ENCODE measurements at regions not wholly inside any gene's neighbourhood (a gene's known extent, or its start where the extent isn't known, plus 50 kb on each side); places are given as distances from the start of the nearest gene placed in this dataset.

GRCh38 chr16:72256398-72257066 is 84.6 kb upstream of the PMFBP1 start:
- no peak for DNase-seq

DNA sequence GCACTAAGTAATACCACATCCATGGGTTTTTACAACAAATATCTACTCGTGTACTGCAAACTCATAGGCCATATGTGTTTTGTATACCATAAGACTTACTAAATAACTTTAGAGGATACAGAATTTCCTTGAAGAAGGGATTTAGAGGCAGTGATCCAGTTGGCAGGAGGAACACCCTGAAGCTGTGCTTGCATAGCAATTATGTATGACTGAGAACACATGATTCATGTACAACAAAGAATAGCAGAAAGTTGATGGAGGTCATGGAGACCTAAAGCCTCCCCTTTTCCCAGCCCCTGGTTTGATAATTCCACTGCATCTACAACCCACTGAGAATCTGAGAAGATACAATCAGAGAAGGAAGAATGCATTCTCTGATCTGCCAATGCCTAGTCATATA is 83.8 kb upstream of the PMFBP1 start:
- DNase-seq = no peak

DNA sequence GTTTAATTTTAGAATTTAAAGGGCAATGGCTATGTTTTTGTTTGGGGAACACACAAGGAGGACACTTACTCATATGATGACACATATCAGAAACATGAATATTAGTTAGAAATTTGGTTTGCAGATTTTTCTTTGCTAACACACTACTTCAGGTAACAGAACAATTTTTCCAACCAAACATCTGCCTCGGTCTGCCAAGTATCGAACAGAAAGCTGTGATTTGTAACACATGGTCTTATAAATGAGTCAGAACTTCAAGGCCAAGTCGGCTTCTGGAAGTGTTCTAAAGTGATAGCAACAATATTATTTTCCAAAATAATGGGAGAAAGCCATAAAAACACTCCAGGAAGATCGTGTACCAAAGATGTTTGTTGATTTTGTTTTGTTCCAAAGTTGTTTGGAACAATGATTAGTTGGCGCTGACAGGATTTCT is 75.9 kb upstream of the PMFBP1 start:
- no peak for DNase-seq

- no peak for DNase-seq
Measured at GRCh38 chr16:72246423-72246822, 74.5 kb upstream of the PMFBP1 start.

DNA sequence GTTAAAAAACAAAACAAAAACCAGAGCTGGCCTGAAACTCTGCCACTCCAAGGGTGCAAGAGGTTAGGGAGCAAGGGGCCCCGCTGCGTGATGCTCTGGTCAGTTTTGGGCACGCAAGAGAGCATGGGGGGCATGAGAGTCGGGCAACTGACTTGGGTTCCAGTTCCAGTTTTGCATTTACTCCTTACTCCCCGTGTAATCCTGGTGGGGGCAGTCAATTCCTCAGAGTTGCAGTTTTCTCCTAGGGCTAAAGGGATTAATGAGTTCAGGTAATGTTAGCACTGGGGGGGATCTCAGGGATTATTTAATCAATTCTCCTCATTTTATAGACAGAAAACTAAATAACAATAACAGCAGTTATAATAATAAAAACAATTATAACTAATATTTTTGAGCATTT is 72.9 kb upstream of the PMFBP1 start:
- no peak for DNase-seq

- no peak for DNase-seq
Measured at GRCh38 chr16:72243621-72244020, 71.7 kb upstream of the PMFBP1 start.

GRCh38 chr16:72242757-72243156 is 70.8 kb upstream of the PMFBP1 start:
- DNase-seq = no peak

GRCh38 chr16:72241930-72242329 is 70.0 kb upstream of the PMFBP1 start:
- no peak for DNase-seq

- no peak for DNase-seq
Measured at GRCh38 chr16:72241008-72241407, 69.1 kb upstream of the PMFBP1 start.

DNA sequence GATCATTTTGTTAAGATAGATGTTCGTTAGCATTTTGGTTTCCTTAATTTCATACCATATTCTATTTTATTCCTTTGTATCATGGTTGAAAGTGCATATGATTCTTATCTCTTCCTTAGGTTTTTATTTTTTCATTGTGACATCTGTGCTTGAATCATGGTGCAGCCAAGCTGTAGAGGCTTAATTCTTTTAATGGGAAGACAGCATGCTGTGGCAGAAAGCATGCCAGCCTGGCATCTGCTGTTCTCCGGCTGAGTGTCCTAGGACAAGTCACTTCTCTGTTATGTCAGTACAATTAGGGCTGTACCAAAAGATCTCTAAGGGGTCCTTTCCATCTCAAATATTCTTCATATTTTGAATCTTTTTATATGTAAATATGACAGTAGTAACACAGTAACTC is 68.5 kb upstream of the PMFBP1 start:
- DNase-seq = no peak

- no peak for DNase-seq
Measured at GRCh38 chr16:72236866-72237265, 64.9 kb upstream of the PMFBP1 start.

GRCh38 chr16:72234387-72234786 is 62.4 kb upstream of the PMFBP1 start:
- DNase-seq = no peak

GRCh38 chr16:72228014-72228413 is 56.1 kb upstream of the PMFBP1 start:
- no peak for DNase-seq

DNA sequence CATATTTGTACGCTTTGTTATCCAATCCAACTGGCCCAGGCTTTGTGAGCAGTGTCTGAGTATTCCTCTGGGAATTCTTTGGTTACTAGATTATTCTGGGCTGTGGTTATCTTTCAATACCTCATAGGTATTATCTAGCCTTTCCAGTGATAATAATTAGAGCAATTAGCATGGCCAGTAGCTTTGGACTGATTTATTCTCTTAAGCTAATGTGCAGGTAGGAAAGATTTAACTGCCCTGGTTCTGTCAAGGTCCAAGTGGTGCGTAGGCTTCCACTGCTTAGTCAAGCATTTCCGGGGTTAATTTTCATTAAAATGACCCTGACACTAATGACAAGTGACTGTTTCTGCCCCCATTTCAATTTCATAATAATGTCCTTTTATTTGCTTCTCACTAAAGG is 54.2 kb upstream of the PMFBP1 start:
- no peak for DNase-seq

- no peak for DNase-seq
Measured at GRCh38 chr16:72224260-72224768, 52.4 kb upstream of the PMFBP1 start.

- no peak for DNase-seq
Measured at GRCh38 chr16:72222503-72222902, 50.5 kb upstream of the PMFBP1 start.

Data from stimulated activated naive CD4-positive, alpha-beta T cell (primary cell).